ENCODE measurements at regions not wholly inside any gene's neighbourhood (a gene's known extent, or its start where the extent isn't known, plus 50 kb on each side); places are given as distances from the start of the nearest gene placed in this dataset.

DNA sequence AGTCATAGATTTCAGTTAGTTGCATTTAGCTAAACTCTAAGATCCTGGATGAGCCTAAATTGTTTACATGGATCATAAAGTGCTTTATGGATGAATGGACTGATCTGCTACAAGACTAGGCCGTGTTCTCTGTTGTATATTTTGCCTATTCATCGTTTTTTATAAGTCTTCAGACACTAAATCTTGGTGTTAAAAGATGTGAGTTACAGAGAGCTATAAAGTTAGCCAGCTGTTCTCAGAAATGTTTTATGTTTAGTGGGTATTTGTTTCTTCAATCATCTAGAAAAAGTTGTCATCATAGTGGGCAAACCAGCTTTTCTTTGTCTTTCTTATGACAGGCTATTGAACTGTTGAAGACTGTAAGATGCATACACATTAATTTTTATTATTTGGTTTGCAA, 585.8 kb upstream of the SEMA6A start (continued):
- TF ChIP-seq ZNF462 (CRISPR knock-in tag; IDR thresholded peaks at IDR 0.05) (no peak), ETS1 (IDR thresholded peaks at IDR 0.05) (no peak), JUNB (IDR thresholded peaks at IDR 0.05; ENCODE audit: unreplicated experiment) (no peak), ZNF331 (CRISPR knock-in tag; IDR thresholded peaks at IDR 0.05; ENCODE audit: low read depth) (no peak), CREB1 (CRISPR knock-in tag; IDR thresholded peaks at IDR 0.05; ENCODE audit: low read depth) (no peak), STAT1 (IDR thresholded peaks at IDR 0.05; ENCODE audit: unreplicated experiment) (no peak), EZH2 (IDR thresholded peaks at IDR 0.05; ENCODE audit: low read depth, unreplicated experiment) (no peak), EZH2phosphoT487 (IDR thresholded peaks at IDR 0.05; ENCODE audit: unreplicated experiment) (no peak)
- TF ChIP-seq, protein P1, sequence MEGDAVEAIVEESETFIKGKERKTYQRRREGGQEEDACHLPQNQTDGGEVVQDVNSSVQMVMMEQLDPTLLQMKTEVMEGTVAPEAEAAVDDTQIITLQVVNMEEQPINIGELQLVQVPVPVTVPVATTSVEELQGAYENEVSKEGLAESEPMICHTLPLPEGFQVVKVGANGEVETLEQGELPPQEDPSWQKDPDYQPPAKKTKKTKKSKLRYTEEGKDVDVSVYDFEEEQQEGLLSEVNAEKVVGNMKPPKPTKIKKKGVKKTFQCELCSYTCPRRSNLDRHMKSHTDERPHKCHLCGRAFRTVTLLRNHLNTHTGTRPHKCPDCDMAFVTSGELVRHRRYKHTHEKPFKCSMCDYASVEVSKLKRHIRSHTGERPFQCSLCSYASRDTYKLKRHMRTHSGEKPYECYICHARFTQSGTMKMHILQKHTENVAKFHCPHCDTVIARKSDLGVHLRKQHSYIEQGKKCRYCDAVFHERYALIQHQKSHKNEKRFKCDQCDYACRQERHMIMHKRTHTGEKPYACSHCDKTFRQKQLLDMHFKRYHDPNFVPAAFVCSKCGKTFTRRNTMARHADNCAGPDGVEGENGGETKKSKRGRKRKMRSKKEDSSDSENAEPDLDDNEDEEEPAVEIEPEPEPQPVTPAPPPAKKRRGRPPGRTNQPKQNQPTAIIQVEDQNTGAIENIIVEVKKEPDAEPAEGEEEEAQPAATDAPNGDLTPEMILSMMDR (conservative IDR thresholded peaks at IDR 0.05; ENCODE audit: low read depth in 2 of 2): no peak

Data from GM23338 (cell line).